ENCODE measurements at regions not wholly inside any gene's neighbourhood (a gene's known extent, or its start where the extent isn't known, plus 50 kb on each side); places are given as distances from the start of the nearest gene placed in this dataset.
A peak's percentile ranks its signal among the peaks of the same experiment; 100 is the strongest.
"Not testable (repeated sequence)": the region's sequence is repeated elsewhere in the genome, so short reads cannot be mapped to it uniquely, and the experiment has no call there.

DNA sequence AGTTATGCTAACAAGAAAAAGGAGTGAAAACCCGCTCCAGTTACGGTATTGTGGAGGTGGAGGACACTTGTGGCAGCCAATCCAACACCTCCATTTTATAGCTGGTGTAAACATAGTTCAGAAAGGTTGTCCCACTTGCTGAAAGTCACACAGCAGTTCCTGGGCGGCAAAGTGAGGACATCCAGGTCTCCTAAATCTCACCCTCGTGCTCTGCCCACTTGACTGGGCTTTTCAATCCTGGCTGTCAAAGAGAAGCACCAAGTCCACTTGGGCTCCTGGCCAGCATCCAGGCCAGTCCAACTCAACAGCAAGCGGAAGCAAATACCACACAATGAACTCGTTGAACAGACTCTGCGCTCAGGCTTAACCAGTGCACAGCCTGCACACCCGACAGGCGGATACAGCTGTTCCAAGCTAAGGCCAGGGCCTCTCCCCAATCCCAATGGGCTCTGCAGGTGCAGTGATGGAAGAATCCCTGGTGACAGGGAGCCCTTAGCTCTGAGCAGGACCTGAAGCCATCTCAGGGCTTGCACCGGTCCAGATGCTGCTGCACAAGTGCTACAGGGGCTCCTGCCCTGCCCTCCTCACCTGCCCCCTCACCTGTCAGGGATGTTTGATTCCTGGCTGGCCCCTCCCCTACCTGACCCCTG, 89.8 kb upstream of the METTL9 start:
- DNase-seq; H3K27me3 ChIP-seq (ENCODE audit: low read depth); H3K9me3 ChIP-seq; H3K4me3 ChIP-seq; intact Hi-C loops (cut with DNase I); H3K27ac ChIP-seq: not testable (repeated sequence)
- H3K4me1 ChIP-seq, result peaks cover 66% of the 10 kb centered on the region
- ATAC-seq, result peak; percentile 70 to 75
- peaks cover 23% of the 10 kb centered on the region for H3K36me3 ChIP-seq

GRCh38 chr16:21510869-21511255, 88.5 kb upstream of the METTL9 start:
- H3K4me3 ChIP-seq; H3K9me3 ChIP-seq; H3K27ac ChIP-seq; intact Hi-C loops (cut with DNase I); ATAC-seq; DNase-seq; H3K27me3 ChIP-seq (ENCODE audit: low read depth): not testable (repeated sequence)
- H3K4me1 ChIP-seq, result peaks cover 79% of the 10 kb centered on the region
- H3K36me3 ChIP-seq, result peaks cover 29% of the 10 kb centered on the region

DNA sequence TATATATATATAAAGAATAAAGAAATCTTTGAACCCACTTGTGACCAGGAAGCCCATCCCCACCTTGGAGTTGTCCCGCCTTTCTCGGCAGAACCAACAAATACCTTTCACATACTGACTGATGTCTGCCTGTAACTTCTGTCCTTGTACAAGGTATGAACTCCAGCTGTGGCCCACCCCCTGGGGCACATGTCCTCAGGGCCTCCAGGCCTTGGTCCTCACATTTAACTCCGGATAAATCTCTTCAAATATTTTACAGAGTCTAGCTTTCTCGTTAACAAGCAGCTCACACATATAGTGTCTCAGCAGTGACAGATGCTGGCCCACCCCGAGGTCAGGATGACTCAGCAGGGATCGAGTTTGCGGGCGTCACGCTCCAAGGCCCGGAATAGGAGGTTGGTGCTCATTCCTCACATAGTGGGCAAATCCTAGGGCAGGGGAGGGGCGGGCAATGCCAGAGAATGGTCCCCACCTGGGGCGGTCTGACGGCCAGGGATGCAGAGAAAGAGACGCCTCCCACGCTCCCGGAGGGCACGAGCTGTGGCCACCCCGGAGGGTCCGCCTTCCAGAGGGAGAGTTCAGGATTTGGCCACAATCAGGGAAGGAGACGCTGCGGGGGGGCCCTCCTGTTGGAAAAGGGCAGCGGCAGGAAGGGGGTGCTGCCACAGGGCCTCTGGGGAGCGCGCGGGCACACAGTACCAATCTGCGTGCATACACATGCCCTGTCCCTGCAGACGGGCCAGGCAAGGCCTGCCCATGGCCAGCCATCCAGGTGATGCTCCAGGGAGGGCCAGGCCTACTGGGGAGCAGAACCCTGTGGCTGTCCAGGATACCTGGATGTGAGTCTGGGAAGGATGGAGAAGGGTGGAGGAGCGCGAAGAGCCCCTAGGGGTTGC, 87.8 kb upstream of the METTL9 start:
- intact Hi-C loops (cut with DNase I); H3K27me3 ChIP-seq (ENCODE audit: low read depth); H3K4me3 ChIP-seq; H3K9me3 ChIP-seq: not testable (repeated sequence)
- ATAC-seq, result peak in 1 of 2 donors; percentile 1
- peak; percentile 49 for DNase-seq
- peaks cover 83% of the 10 kb centered on the region for H3K4me1 ChIP-seq
- H3K36me3 ChIP-seq, result peaks cover 29% of the 10 kb centered on the region
- peak overlapping the region; percentile 28 for H3K27ac ChIP-seq

DNA sequence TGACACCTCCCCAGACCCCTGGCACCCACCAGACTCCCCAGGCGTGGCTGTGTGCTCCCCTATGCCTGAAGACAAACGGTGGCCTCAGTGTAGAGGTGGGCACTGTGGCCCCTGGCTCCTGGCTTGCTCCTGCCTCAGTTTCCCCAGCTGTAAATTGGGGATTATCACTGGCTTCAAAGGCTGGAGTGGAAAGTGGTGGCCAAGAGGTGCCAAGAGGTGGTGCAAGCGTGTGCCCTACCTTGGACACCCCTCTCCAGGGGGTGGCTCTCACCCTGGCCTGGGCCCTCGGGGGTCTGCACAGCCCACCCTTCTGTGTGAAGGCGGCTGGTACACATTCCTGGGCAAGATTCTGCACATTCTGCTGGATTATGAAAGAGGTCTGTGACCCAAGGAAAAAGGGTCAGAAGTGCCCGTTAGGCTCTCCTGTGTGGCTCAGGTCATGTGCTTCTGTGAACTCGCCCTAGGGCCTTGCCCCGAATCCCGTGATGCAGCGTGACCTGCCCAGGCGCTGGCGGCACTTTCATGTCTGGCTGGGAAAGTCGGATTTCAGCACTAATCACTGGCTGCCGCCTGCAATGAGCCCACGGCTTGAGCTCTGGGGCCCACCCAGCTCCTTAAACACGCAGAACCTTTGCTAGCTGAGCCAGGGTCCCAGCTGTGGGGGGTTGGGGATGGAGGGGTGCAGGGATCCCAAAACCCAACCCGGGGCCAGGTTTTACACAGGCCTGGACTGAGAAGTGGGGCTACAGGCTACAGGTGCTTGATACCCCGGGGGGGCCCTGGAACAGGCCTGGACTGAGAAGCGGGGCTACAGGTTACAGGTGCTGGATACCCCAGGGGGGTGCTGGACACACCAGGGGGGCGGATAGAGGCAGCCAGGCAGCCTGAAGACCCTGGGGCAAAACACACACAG, 86.8 kb upstream of the METTL9 start:
- ATAC-seq; H3K4me3 ChIP-seq; intact Hi-C loops (cut with DNase I); H3K27me3 ChIP-seq (ENCODE audit: low read depth); DNase-seq; H3K9me3 ChIP-seq: not testable (repeated sequence)
- H3K36me3 ChIP-seq, result peaks cover 29% of the 10 kb centered on the region
- peaks cover 87% of the 10 kb centered on the region for H3K4me1 ChIP-seq
- peak overlapping the region; percentile 28 for H3K27ac ChIP-seq

GRCh38 chr16:21513337-21513741, 86.0 kb upstream of the METTL9 start:
- Histone ChIP-seq H3K4me1 (peaks cover 93% of the 10 kb centered on the region), H3K36me3 (peaks cover 24% of the 10 kb centered on the region)
- H3K27me3 ChIP-seq (ENCODE audit: low read depth); ATAC-seq; H3K4me3 ChIP-seq; intact Hi-C loops (cut with DNase I); DNase-seq; H3K27ac ChIP-seq; H3K9me3 ChIP-seq: not testable (repeated sequence)

- Histone ChIP-seq H3K4me1 (peaks cover 92% of the 10 kb centered on the region), H3K36me3 (peaks cover 24% of the 10 kb centered on the region)
- intact Hi-C loops (cut with DNase I); H3K27ac ChIP-seq; ATAC-seq; DNase-seq; H3K9me3 ChIP-seq; H3K4me3 ChIP-seq; H3K27me3 ChIP-seq (ENCODE audit: low read depth): not testable (repeated sequence)
Measured at GRCh38 chr16:21513812-21514473, 85.4 kb upstream of the METTL9 start.

- H3K36me3 ChIP-seq, result peaks cover 24% of the 10 kb centered on the region
- H3K27me3 ChIP-seq (ENCODE audit: low read depth); H3K9me3 ChIP-seq; H3K4me3 ChIP-seq; H3K27ac ChIP-seq; DNase-seq; intact Hi-C loops (cut with DNase I); ATAC-seq: not testable (repeated sequence)
- peaks cover 87% of the 10 kb centered on the region for H3K4me1 ChIP-seq
Measured at GRCh38 chr16:21514474-21514840, 84.9 kb upstream of the METTL9 start.

- ATAC-seq; H3K27ac ChIP-seq; H3K9me3 ChIP-seq; DNase-seq; H3K27me3 ChIP-seq (ENCODE audit: low read depth); H3K4me3 ChIP-seq; intact Hi-C loops (cut with DNase I): not testable (repeated sequence)
- peaks cover 20% of the 10 kb centered on the region for H3K36me3 ChIP-seq
- H3K4me1 ChIP-seq, result peaks cover 67% of the 10 kb centered on the region
Measured at GRCh38 chr16:21516705-21517040, 82.7 kb upstream of the METTL9 start.

- intact Hi-C loops (cut with DNase I); H3K9me3 ChIP-seq; H3K27ac ChIP-seq; DNase-seq; H3K27me3 ChIP-seq (ENCODE audit: low read depth); ATAC-seq: not testable (repeated sequence)
- Histone ChIP-seq H3K4me3 (peak overlapping the region; percentile 17), H3K4me1 (peaks cover 63% of the 10 kb centered on the region), H3K36me3 (peaks cover 14% of the 10 kb centered on the region)
Measured at GRCh38 chr16:21517263-21517662, 82.1 kb upstream of the METTL9 start.

GRCh38 chr16:21519361-21520133, 79.8 kb upstream of the METTL9 start:
- DNase-seq (peak; percentile 56), ATAC-seq (peak; percentile 25 to 54)
- H3K27me3 ChIP-seq (ENCODE audit: low read depth); H3K36me3 ChIP-seq; intact Hi-C loops (cut with DNase I); H3K9me3 ChIP-seq: not testable (repeated sequence)
- Histone ChIP-seq H3K27ac (peak overlapping the region; percentile 93), H3K4me1 (peaks cover 42% of the 10 kb centered on the region), H3K4me3 (peak overlapping the region; percentile 80)

- peaks cover 34% of the 10 kb centered on the region for H3K4me1 ChIP-seq
- H3K27ac ChIP-seq, result peak overlapping the region; percentile 93
- H3K36me3 ChIP-seq; H3K9me3 ChIP-seq; intact Hi-C loops (cut with DNase I); H3K27me3 ChIP-seq (ENCODE audit: low read depth): not testable (repeated sequence)
- peak overlapping the region; percentile 80 for H3K4me3 ChIP-seq
- ATAC-seq, result peak; percentile 93 to 95
- DNase-seq, result peak; percentile 99
Measured at GRCh38 chr16:21520134-21521047, 79.0 kb upstream of the METTL9 start.

Measured in lower lobe of right lung (tissue), 2 donors.